HG03196 (cell line): ENCODE measurements at regions not wholly inside any gene's neighbourhood (a gene's known extent, or its start where the extent isn't known, plus 50 kb on each side); places are given as distances from the start of the nearest gene placed in this dataset.

Source experiments
- ATAC-seq: cut with Tn5 transposase; IDR thresholded peaks from one replicate; pipeline ENCODE4 v1.9.1; 2021; ENCODE audit not compliant: unreplicated experiment

- no peak for ATAC-seq
These were observed 571.2 kb upstream of the MGAT4C start for GRCh38 chr12:86827409-86827808.

GRCh38 chr12:86826051-86826450, 569.9 kb upstream of the MGAT4C start:
- no peak for ATAC-seq

GRCh38 chr12:86801439-86801838, 545.2 kb upstream of the MGAT4C start:
- ATAC-seq, result no peak

GRCh38 chr12:86799616-86800015, 543.4 kb upstream of the MGAT4C start:
- no peak for ATAC-seq

- no peak for ATAC-seq
These were observed 540.4 kb upstream of the MGAT4C start for GRCh38 chr12:86796550-86796949.

- ATAC-seq, result no peak
These were observed 532.5 kb upstream of the MGAT4C start for GRCh38 chr12:86788661-86789060.

GRCh38 chr12:86787419-86787818, 531.2 kb upstream of the MGAT4C start:
- ATAC-seq, result no peak

GRCh38 chr12:86777325-86777724, 521.1 kb upstream of the MGAT4C start:
- no peak for ATAC-seq

- no peak for ATAC-seq
These were observed 518.7 kb upstream of the MGAT4C start for GRCh38 chr12:86774841-86775388.

- ATAC-seq, result no peak
These were observed 516.5 kb upstream of the MGAT4C start for GRCh38 chr12:86772696-86773095.

GRCh38 chr12:86770871-86771270, 514.7 kb upstream of the MGAT4C start:
- no peak for ATAC-seq

GRCh38 chr12:86748894-86749293, 492.7 kb upstream of the MGAT4C start:
- no peak for ATAC-seq

- no peak for ATAC-seq
These were observed 488.5 kb upstream of the MGAT4C start for GRCh38 chr12:86744547-86745212.

GRCh38 chr12:86743875-86744536, 487.8 kb upstream of the MGAT4C start:
- ATAC-seq, result no peak

- ATAC-seq, result no peak
These were observed 485.3 kb upstream of the MGAT4C start for GRCh38 chr12:86741531-86741930.

GRCh38 chr12:86735851-86736250, 479.7 kb upstream of the MGAT4C start:
- no peak for ATAC-seq

GRCh38 chr12:86735072-86735471, 478.9 kb upstream of the MGAT4C start:
- ATAC-seq, result no peak

GRCh38 chr12:86730233-86730632, 474.0 kb upstream of the MGAT4C start:
- ATAC-seq, result no peak

- ATAC-seq, result no peak
These were observed 473.5 kb upstream of the MGAT4C start for GRCh38 chr12:86729739-86730138.

GRCh38 chr12:86727160-86727559, 471.0 kb upstream of the MGAT4C start:
- ATAC-seq, result no peak

GRCh38 chr12:86724716-86725115, 468.5 kb upstream of the MGAT4C start:
- no peak for ATAC-seq

- no peak for ATAC-seq
These were observed 467.1 kb upstream of the MGAT4C start for GRCh38 chr12:86723326-86723725.
